MM.1S (cell line): ENCODE measurements at regions not wholly inside any gene's neighbourhood (a gene's known extent, or its start where the extent isn't known, plus 50 kb on each side); places are given as distances from the start of the nearest gene placed in this dataset.

Experiments used
- EZH2 ChIP-seq: fragments of 300-600 bp; sonication (generic); optimal IDR thresholded peaks from 2 replicates; pipeline ENCODE3; 2017; ENCODE audit warnings: low read depth, mild to moderate bottlenecking, antibody characterized with exemption, low read length, mixed read lengths
- TF ChIP-seq, protein P1 (sequence below): fragments of 300-600 bp; sonication (generic); IDR thresholded peaks from 2 replicates; pipeline ENCODE4 v1.5.1; 2016; ENCODE audit warnings: antibody characterized with exemption, low read length, mixed read lengths

DNA sequence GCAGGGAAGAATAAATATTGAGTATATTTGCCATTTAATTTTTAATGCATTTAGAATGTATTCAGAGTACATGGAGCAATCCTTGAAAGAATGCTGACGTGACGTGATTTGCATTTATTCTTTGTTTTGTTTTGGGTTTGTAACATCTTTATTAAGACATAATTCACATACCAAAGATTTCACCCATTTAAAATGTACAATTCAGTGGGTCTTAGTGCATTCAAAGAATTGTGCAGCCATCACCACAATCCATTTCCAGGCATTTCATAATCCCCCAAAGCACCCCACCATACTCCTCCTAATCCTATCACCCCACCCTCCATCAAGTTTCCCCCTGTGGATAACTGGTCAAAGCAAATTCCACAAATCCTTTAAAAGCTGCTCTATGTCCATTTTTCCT, 87.4 kb downstream of the FAM9B start:
- TF ChIP-seq, protein P1, sequence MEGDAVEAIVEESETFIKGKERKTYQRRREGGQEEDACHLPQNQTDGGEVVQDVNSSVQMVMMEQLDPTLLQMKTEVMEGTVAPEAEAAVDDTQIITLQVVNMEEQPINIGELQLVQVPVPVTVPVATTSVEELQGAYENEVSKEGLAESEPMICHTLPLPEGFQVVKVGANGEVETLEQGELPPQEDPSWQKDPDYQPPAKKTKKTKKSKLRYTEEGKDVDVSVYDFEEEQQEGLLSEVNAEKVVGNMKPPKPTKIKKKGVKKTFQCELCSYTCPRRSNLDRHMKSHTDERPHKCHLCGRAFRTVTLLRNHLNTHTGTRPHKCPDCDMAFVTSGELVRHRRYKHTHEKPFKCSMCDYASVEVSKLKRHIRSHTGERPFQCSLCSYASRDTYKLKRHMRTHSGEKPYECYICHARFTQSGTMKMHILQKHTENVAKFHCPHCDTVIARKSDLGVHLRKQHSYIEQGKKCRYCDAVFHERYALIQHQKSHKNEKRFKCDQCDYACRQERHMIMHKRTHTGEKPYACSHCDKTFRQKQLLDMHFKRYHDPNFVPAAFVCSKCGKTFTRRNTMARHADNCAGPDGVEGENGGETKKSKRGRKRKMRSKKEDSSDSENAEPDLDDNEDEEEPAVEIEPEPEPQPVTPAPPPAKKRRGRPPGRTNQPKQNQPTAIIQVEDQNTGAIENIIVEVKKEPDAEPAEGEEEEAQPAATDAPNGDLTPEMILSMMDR = no peak
- no peak for TF ChIP-seq EZH2
